VCaP (cell line): ENCODE measurements at regions not wholly inside any gene's neighbourhood (a gene's known extent, or its start where the extent isn't known, plus 50 kb on each side); places are given as distances from the start of the nearest gene placed in this dataset.

Experiments
- H3K27ac ChIP-seq: fragments of 450-650 bp; 2 replicates; pipeline ENCODE4 v1.5.1; 2017
- CTCF ChIP-seq: fragments of 450-650 bp; conservative IDR thresholded peaks from 2 replicates; pipeline ENCODE4 v1.5.1; 2017; ENCODE audit warnings: mild to moderate bottlenecking, moderate library complexity

- H3K27ac ChIP-seq = no peak overlapping the region
- TF ChIP-seq CTCF = no peak
These were observed 135.1 kb downstream of the CHIC2 start for GRCh38 chr4:53929311-53929710.

- no peak overlapping the region for H3K27ac ChIP-seq
- TF ChIP-seq CTCF = no peak
These were observed 135.6 kb downstream of the CHIC2 start for GRCh38 chr4:53928825-53929224.

- TF ChIP-seq CTCF = no peak
- H3K27ac ChIP-seq = no peak overlapping the region
These were observed 139.3 kb downstream of the CHIC2 start for GRCh38 chr4:53925050-53925605.

GRCh38 chr4:53924333-53925049 is 139.9 kb downstream of the CHIC2 start:
- no peak for TF ChIP-seq CTCF
- no peak overlapping the region for H3K27ac ChIP-seq

GRCh38 chr4:53923921-53924320 is 140.5 kb downstream of the CHIC2 start:
- TF ChIP-seq CTCF = no peak
- H3K27ac ChIP-seq = no peak overlapping the region

- TF ChIP-seq CTCF = no peak
- no peak overlapping the region for H3K27ac ChIP-seq
These were observed 142.5 kb downstream of the CHIC2 start for GRCh38 chr4:53921856-53922255.

GRCh38 chr4:53920883-53921282 is 143.5 kb downstream of the CHIC2 start:
- TF ChIP-seq CTCF = no peak
- no peak overlapping the region for H3K27ac ChIP-seq
